ENCODE measurements at regions not wholly inside any gene's neighbourhood (a gene's known extent, or its start where the extent isn't known, plus 50 kb on each side); places are given as distances from the start of the nearest gene placed in this dataset.
"Not testable (repeated sequence)": the region's sequence is repeated elsewhere in the genome, so short reads cannot be mapped to it uniquely, and the experiment has no call there.

- no peak for DNase-seq
Measured at GRCh38 chr11:87463486-87464102, 425.9 kb downstream of the TMEM135 start.

GRCh38 chr11:87462171-87462570, 424.4 kb downstream of the TMEM135 start:
- DNase-seq: no peak

- no peak for DNase-seq
Measured at GRCh38 chr11:87460842-87461637, 423.3 kb downstream of the TMEM135 start.

GRCh38 chr11:87460279-87460678, 422.5 kb downstream of the TMEM135 start:
- no peak for DNase-seq

- no peak for DNase-seq
Measured at GRCh38 chr11:87459351-87459750, 421.6 kb downstream of the TMEM135 start.

GRCh38 chr11:87456499-87456898, 418.8 kb downstream of the TMEM135 start:
- DNase-seq: no peak

GRCh38 chr11:87455180-87455579, 417.4 kb downstream of the TMEM135 start:
- DNase-seq: no peak

GRCh38 chr11:87454241-87454640, 416.5 kb downstream of the TMEM135 start:
- no peak for DNase-seq

- DNase-seq: no peak
Measured at GRCh38 chr11:87453531-87454089, 415.9 kb downstream of the TMEM135 start.

- DNase-seq: not testable (repeated sequence)
Measured at GRCh38 chr11:87452025-87452424, 414.3 kb downstream of the TMEM135 start.

GRCh38 chr11:87451395-87451794, 413.7 kb downstream of the TMEM135 start:
- DNase-seq: no peak

GRCh38 chr11:87447606-87448005, 409.9 kb downstream of the TMEM135 start:
- no peak for DNase-seq

GRCh38 chr11:87444993-87445392, 407.3 kb downstream of the TMEM135 start:
- no peak for DNase-seq

GRCh38 chr11:87443707-87444106, 406.0 kb downstream of the TMEM135 start:
- no peak for DNase-seq

- peak; percentile 80 for DNase-seq
Measured at GRCh38 chr11:87440076-87440770, 402.5 kb downstream of the TMEM135 start.

- DNase-seq: no peak
Measured at GRCh38 chr11:87438416-87438815, 400.7 kb downstream of the TMEM135 start.

- no peak for DNase-seq
Measured at GRCh38 chr11:87437844-87438223, 400.1 kb downstream of the TMEM135 start.

GRCh38 chr11:87437133-87437843, 399.6 kb downstream of the TMEM135 start:
- no peak for DNase-seq

GRCh38 chr11:87432022-87432421, 394.3 kb downstream of the TMEM135 start:
- DNase-seq: peak; percentile 60

GRCh38 chr11:87431392-87431791, 393.7 kb downstream of the TMEM135 start:
- no peak for DNase-seq

GRCh38 chr11:87430821-87431220, 393.1 kb downstream of the TMEM135 start:
- no peak for DNase-seq

- DNase-seq: no peak
Measured at GRCh38 chr11:87429996-87430395, 392.3 kb downstream of the TMEM135 start.
